ENCODE measurements at regions not wholly inside any gene's neighbourhood (a gene's known extent, or its start where the extent isn't known, plus 50 kb on each side); places are given as distances from the start of the nearest gene placed in this dataset.

GRCh38 chr12:111101003-111101402 is 180.6 kb upstream of the MYL2 start:
- H3K9ac ChIP-seq (ENCODE audit: low read length) = no peak overlapping the region
- Mint-ChIP-seq H3K4me3 (no peak overlapping the region), H3K4me1 (peaks cover 7% of the 10 kb centered on the region), H3K27me3 (peaks cover 12% of the 10 kb centered on the region), H3K9me3 (ENCODE audit: insufficient read depth) (no peaks in the 10 kb centered on the region), H3K27ac (no peak overlapping the region)
- 96% methylated on average over 7 of the region's 7 CpGs for WGBS (ENCODE audit: insufficient coverage)
- H4K20me1 ChIP-seq (ENCODE audit: control insufficient read depth, insufficient read depth, low read length, poor library complexity, severe bottlenecking) = no peaks in the 10 kb centered on the region
- H3K79me2 ChIP-seq (ENCODE audit: control insufficient read depth, insufficient read depth, low read length) = no peaks in the 10 kb centered on the region
- H3K36me3 ChIP-seq (replicated peaks in 1 of 2; ENCODE audit: control extremely low read depth in 1 of 2, control insufficient read depth in 1 of 2, extremely low read depth in 1 of 2, insufficient read depth in 2 of 2, low read length in 1 of 2) = no peaks in the 10 kb centered on the region
- intact Hi-C loops (cut with micrococcal nuclease) = no loop called here
- peaks cover 0 to 3% (median 0%) of the 10 kb centered on the region in 4 experiments for H3K27me3 ChIP-seq (replicated peaks in 1 of 4; ENCODE audit: control extremely low read depth in 1 of 4, control insufficient read depth in 3 of 4, insufficient read depth in 4 of 4, low read length in 3 of 4)
- H3K4me1 ChIP-seq (ENCODE audit: control insufficient read depth in 2 of 2, insufficient read depth in 2 of 2, low read length in 2 of 2) = peaks cover 6 to 8% of the 10 kb centered on the region in 2 donors
- H3K9me3 ChIP-seq (ENCODE audit: control extremely low read depth in 1 of 3, control insufficient read depth in 2 of 3, insufficient read depth in 1 of 3, low read length in 2 of 3) = peaks cover 0 to 8% (median 0%) of the 10 kb centered on the region in 3 donors
- no peak for DNase-seq
- H3K27ac ChIP-seq (ENCODE audit: low read length in 2 of 2) = no peak overlapping the region
- no peak overlapping the region for H3K4me3 ChIP-seq (ENCODE audit: control extremely low read depth in 1 of 5, extremely low read depth in 1 of 5, insufficient read depth in 1 of 5, low read depth in 2 of 5, low read length in 4 of 5)
- no peak for ATAC-seq (ENCODE audit: low read depth)
- ChIA-PET CTCF (no interaction called here), POLR2A (no interaction called here)
- no peak for TF ChIP-seq EZH2 (IDR thresholded peaks at IDR 0.05; ENCODE audit: borderline replicate concordance, insufficient read depth, low read depth, low read length, poor library complexity, severe bottlenecking)
- TF ChIP-seq CTCF (IDR thresholded peaks at IDR 0.05) = no peak
- no peak overlapping the region for H2AFZ ChIP-seq (ENCODE audit: insufficient read depth, low read depth, low read length, poor library complexity, severe bottlenecking)
- H3K4me2 ChIP-seq (replicated peaks; ENCODE audit: low read depth, low read length, poor library complexity, severe bottlenecking) = no peak overlapping the region

GRCh38 chr12:111100554-111100953 is 180.2 kb upstream of the MYL2 start:
- H3K27ac Mint-ChIP-seq = no peak overlapping the region
- H3K4me3 Mint-ChIP-seq = no peak overlapping the region
- Histone ChIP-seq H3K79me2 (ENCODE audit: control insufficient read depth, insufficient read depth, low read length) (no peaks in the 10 kb centered on the region), H3K9ac (ENCODE audit: low read length) (no peak overlapping the region), H3K36me3 (replicated peaks in 1 of 2; ENCODE audit: control extremely low read depth in 1 of 2, control insufficient read depth in 1 of 2, extremely low read depth in 1 of 2, insufficient read depth in 2 of 2, low read length in 1 of 2) (no peaks in the 10 kb centered on the region), H4K20me1 (ENCODE audit: control insufficient read depth, insufficient read depth, low read length, poor library complexity, severe bottlenecking) (no peaks in the 10 kb centered on the region), H3K27ac (ENCODE audit: low read length in 2 of 2) (no peak overlapping the region), H3K9me3 (ENCODE audit: control extremely low read depth in 1 of 3, control insufficient read depth in 2 of 3, insufficient read depth in 1 of 3, low read length in 2 of 3) (peaks cover 0 to 8% (median 0%) of the 10 kb centered on the region in 3 donors), H3K4me2 (replicated peaks; ENCODE audit: low read depth, low read length, poor library complexity, severe bottlenecking) (no peak overlapping the region), H2AFZ (ENCODE audit: insufficient read depth, low read depth, low read length, poor library complexity, severe bottlenecking) (no peak overlapping the region), H3K27me3 (replicated peaks in 1 of 4; ENCODE audit: control extremely low read depth in 1 of 4, control insufficient read depth in 3 of 4, insufficient read depth in 4 of 4, low read length in 3 of 4) (peaks cover 0 to 3% (median 0%) of the 10 kb centered on the region in 4 experiments), H3K4me1 (ENCODE audit: control insufficient read depth in 2 of 2, insufficient read depth in 2 of 2, low read length in 2 of 2) (peaks cover 6 to 8% of the 10 kb centered on the region in 2 donors), H3K4me3 (ENCODE audit: control extremely low read depth in 1 of 5, extremely low read depth in 1 of 5, insufficient read depth in 1 of 5, low read depth in 2 of 5, low read length in 4 of 5) (no peak overlapping the region)
- TF ChIP-seq CTCF (IDR thresholded peaks at IDR 0.05) = no peak
- TF ChIP-seq EZH2 (IDR thresholded peaks at IDR 0.05; ENCODE audit: borderline replicate concordance, insufficient read depth, low read depth, low read length, poor library complexity, severe bottlenecking) = no peak
- H3K4me1 Mint-ChIP-seq = peaks cover 7% of the 10 kb centered on the region
- H3K9me3 Mint-ChIP-seq (ENCODE audit: insufficient read depth) = no peaks in the 10 kb centered on the region
- POLR2A ChIA-PET = no interaction called here
- peaks cover 12% of the 10 kb centered on the region for H3K27me3 Mint-ChIP-seq
- ATAC-seq (ENCODE audit: low read depth) (no peak), DNase-seq (no peak)
- 88% methylated on average over 4 of the region's 4 CpGs for WGBS (ENCODE audit: insufficient coverage)
- intact Hi-C loops (cut with micrococcal nuclease) = no loop called here
- CTCF ChIA-PET = no interaction called here
